AG04450 (cell line): ENCODE measurements at regions not wholly inside any gene's neighbourhood (a gene's known extent, or its start where the extent isn't known, plus 50 kb on each side); places are given as distances from the start of the nearest gene placed in this dataset.

Source experiments
- CTCF ChIA-PET: fragments of 300-600, 350-600 bp; formaldehyde crosslinking; extraction: SDS; loops from one replicate; lab custom pipeline; 2022; ENCODE audit warnings: antibody characterized with exemption, inconsistent platforms; lab: Charles Lee
- POLR2A ChIA-PET: fragments of 350-600 bp; formaldehyde crosslinking; extraction: SDS; loops from one replicate; lab custom pipeline; 2021; ENCODE audit warnings: antibody characterized with exemption, inconsistent platforms; lab: Yijun Ruan, JAX
- DNase-seq: peaks from one replicate; pipeline ENCODE4 v3.0.0-alpha.2; 2011; ENCODE audit warnings: low read depth, low spot score
- H3K27ac ChIP-seq: one replicate; pipeline ENCODE4 v1.5.1; 2012; ENCODE audit warnings: low read depth, low read length, control low read depth
- H3K27me3 ChIP-seq: one replicate; pipeline ENCODE4 v1.6.0; 2012; ENCODE audit warnings: low read length; ENCODE audit not compliant: control insufficient read depth, insufficient read depth
- H3K4me3 ChIP-seq: 2 replicates; pipeline ENCODE4 v1.5.1; 2011; ENCODE audit warnings: mild to moderate bottlenecking, low read depth, low read length, control low read depth
- H3K9me3 ChIP-seq: 2 replicates; pipeline ENCODE4 v1.5.1; 2012; ENCODE audit warnings: low read length; ENCODE audit not compliant: control insufficient read depth, insufficient read depth
- TF ChIP-seq, protein P1 (sequence below): IDR thresholded peaks from 2 replicates; pipeline ENCODE4 v1.5.1; 2011; ENCODE audit warnings: low read depth, low read length, control low read depth, inconsistent platforms

DNA sequence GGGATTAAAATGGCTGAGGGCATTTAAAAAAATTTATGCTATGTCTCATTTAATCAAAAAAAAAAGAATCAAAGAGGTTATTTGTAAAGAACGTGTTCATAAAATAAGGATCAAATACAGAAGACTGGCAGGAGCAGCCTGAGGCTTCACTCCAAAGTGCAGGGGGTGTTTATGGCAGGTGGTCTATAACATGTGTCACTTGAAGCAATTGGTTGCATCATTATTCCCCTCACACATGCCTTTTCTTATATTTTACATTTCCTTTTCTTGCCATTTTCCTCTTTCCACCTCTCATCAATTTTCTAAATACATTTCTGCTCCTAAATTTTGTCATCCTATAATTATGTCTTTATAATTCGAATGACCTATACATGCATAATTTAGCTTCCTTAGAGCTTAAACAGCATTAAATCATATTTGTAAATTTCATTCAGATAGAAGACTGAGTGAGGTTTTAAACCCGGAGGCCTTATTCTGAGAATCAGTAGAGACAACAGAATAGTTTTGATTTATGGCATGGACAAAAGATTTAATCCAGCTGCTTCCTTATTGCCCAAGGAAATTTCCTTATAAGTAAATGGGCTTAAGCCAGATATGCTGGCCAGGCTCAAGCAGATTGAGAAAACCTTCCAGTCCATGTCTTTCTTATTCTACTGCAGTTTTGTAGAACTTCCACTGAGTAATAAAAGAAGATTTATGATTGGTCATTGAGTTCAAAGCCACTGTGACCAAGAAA is 322.8 kb downstream of the TGFB2 start:
- no peak for DNase-seq
- H3K4me3 ChIP-seq: no peak overlapping the region

GRCh38 chr1:218669431-218669830 is 324.3 kb downstream of the TGFB2 start:
- TF ChIP-seq, protein P1, sequence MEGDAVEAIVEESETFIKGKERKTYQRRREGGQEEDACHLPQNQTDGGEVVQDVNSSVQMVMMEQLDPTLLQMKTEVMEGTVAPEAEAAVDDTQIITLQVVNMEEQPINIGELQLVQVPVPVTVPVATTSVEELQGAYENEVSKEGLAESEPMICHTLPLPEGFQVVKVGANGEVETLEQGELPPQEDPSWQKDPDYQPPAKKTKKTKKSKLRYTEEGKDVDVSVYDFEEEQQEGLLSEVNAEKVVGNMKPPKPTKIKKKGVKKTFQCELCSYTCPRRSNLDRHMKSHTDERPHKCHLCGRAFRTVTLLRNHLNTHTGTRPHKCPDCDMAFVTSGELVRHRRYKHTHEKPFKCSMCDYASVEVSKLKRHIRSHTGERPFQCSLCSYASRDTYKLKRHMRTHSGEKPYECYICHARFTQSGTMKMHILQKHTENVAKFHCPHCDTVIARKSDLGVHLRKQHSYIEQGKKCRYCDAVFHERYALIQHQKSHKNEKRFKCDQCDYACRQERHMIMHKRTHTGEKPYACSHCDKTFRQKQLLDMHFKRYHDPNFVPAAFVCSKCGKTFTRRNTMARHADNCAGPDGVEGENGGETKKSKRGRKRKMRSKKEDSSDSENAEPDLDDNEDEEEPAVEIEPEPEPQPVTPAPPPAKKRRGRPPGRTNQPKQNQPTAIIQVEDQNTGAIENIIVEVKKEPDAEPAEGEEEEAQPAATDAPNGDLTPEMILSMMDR: no peak
- Histone ChIP-seq H3K4me3 (no peak overlapping the region), H3K9me3 (no peaks in the 10 kb centered on the region), H3K27me3 (no peaks in the 10 kb centered on the region), H3K27ac (no peak overlapping the region)
- CTCF ChIA-PET: no interaction called here
- POLR2A ChIA-PET: no interaction called here
- no peak for DNase-seq

More for the DNA sequence above, 322.8 kb downstream of the TGFB2 start:
- no peak overlapping the region for H3K27ac ChIP-seq
- no peaks in the 10 kb centered on the region for H3K9me3 ChIP-seq
- TF ChIP-seq, protein P1: no peak
- H3K27me3 ChIP-seq: no peaks in the 10 kb centered on the region
- ChIA-PET CTCF (interaction anchor here (1.0 kb wide), 1 partner anchor 21 kb away, joined by 3 read pairs; no protein-coding TSS in a partner anchor), POLR2A (no interaction called here)

DNA sequence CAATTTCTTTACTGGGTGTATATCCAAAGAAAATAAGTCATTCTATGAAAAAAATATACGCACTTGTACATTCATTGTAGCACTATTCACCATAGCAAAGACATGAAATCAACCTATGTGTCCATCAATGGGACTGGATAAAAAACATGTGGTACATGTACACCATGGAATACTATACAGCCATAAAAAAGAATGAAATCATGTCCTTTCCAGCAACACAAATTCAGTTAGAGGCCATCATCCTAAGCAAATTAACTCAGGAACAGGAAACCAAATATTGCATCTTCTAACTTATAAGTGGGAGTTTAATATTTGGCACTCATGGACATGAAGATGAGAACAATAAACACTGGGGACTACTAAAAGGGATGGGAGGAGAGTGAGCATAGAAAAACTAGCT is 325.7 kb downstream of the TGFB2 start:
- ChIA-PET CTCF (no interaction called here), POLR2A (no interaction called here)
- no peaks in the 10 kb centered on the region for H3K9me3 ChIP-seq
- TF ChIP-seq, protein P1: no peak
- H3K27ac ChIP-seq: no peak overlapping the region
- H3K4me3 ChIP-seq: no peak overlapping the region
- DNase-seq: no peak
- H3K27me3 ChIP-seq: no peaks in the 10 kb centered on the region

- no peak overlapping the region for H3K27ac ChIP-seq
- POLR2A ChIA-PET: no interaction called here
- no peaks in the 10 kb centered on the region for H3K27me3 ChIP-seq
- CTCF ChIA-PET: interaction anchor here (1.2 kb wide), 1 partner anchor 341 kb away, joined by 3 read pairs; no protein-coding TSS in a partner anchor
- H3K4me3 ChIP-seq: no peak overlapping the region
- TF ChIP-seq, protein P1: no peak
- H3K9me3 ChIP-seq: no peaks in the 10 kb centered on the region
- DNase-seq: no peak
These were observed 326.4 kb downstream of the TGFB2 start for GRCh38 chr1:218671573-218671972.

GRCh38 chr1:218673170-218673569 is 328.0 kb downstream of the TGFB2 start:
- Histone ChIP-seq H3K9me3 (no peaks in the 10 kb centered on the region), H3K27ac (no peak overlapping the region), H3K27me3 (no peaks in the 10 kb centered on the region), H3K4me3 (no peak overlapping the region)
- ChIA-PET CTCF (interaction anchor here (0.6 kb wide), 1 partner anchor 13 kb away, joined by 4 read pairs; no protein-coding TSS in a partner anchor), POLR2A (no interaction called here)
- no peak for DNase-seq
- TF ChIP-seq, protein P1: no peak
